ENCODE measurements at regions not wholly inside any gene's neighbourhood (a gene's known extent, or its start where the extent isn't known, plus 50 kb on each side); places are given as distances from the start of the nearest gene placed in this dataset.

DNA sequence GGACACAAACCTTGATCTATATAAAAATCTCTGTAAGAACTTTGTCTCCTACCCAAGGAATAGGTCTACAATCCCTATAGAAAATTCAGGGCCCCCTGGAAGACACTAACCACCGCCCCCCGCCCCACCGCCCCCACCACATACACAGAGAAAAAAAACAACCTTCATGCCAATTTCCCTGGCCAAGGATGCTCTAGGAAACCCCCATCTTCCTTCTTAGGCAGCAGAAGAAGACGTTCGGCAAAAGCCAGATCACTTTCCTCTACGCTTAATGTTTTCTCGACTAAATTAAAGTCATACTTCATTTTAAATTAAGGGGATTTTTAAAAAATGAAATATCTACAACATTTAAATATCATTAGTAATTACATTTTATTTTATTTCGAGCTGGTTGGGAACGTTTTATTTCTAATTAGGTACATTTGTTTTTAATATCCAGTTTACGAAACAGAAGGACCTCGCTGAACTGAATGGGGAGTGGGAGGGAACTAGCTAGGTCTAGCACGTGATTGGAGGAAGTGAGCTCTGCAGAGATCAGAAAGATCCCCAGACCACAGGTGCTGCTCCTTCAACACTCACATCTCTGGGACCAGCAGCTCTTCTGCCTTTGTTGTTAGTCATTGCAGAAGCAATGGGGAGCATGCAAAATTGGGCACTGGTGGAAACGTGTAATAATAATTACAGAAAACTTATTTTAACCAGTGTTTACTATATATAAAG, 472.3 kb downstream of the MN1 start:
- DNase-seq, result no peak

- no peak for DNase-seq
Measured at GRCh38 chr22:27329966-27330645, 471.4 kb downstream of the MN1 start.

DNA sequence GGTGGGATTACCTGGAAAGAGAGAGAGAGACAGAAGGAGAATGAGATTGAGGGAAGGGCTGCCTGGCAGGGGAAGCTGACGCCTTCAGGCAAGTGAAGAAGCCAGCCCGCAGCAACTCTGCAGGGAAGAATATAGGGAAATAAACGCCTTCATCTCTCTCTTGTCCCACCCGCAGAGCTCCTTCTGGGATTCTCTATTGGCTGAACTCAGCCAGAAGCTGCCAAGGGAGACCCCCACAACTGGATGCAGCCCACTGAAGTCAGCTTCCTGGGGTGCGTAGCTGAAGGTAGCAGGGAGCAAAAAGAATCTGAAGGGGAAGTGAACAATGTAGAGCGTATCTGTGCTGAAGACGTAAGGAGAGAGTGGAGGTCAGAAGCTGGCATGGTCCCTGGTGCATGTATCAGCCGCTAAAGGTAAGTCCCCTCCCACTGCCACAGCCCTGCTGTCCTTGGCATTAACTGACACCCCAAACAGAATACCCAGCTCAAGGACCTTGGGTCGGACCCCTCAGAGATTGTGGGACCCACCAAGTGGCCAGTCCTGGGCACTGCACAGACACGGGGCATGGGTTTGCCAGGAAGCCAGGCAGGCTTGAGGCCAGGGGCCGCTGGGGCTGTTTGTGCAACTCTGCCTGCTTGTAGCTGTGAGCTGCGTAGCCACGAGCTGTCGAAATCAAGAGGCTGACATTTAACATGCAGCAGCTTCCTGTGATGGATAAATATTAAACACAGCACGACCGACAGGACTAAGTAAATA, 469.9 kb downstream of the MN1 start:
- no peak for DNase-seq

DNA sequence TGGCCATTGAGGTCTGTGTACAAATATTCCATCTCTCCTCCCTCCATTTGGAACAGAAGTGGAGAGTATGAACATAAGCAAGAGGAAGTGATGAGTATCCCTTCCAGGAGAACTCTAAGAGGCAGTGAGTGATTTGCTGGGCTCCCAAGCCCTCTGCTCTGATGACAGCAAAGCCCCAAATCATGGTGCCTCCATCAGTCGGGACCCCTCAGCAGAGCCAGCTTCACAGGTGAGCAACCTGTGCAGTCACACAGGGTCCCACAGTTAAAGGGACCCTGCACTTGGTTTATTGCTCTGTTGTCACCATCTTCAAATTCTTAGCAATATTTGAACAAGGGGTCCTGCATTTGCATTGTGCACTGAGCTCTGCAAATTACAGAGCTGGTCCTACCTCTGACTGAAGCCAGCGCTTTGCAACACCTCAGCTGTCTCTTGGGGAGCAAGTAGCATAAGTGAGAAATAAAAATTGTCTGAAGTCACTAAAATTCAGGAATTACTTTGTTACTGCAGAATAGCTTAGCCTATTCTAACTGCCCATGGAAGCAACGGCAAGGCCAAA, 466.4 kb downstream of the MN1 start:
- no peak for DNase-seq

DNA sequence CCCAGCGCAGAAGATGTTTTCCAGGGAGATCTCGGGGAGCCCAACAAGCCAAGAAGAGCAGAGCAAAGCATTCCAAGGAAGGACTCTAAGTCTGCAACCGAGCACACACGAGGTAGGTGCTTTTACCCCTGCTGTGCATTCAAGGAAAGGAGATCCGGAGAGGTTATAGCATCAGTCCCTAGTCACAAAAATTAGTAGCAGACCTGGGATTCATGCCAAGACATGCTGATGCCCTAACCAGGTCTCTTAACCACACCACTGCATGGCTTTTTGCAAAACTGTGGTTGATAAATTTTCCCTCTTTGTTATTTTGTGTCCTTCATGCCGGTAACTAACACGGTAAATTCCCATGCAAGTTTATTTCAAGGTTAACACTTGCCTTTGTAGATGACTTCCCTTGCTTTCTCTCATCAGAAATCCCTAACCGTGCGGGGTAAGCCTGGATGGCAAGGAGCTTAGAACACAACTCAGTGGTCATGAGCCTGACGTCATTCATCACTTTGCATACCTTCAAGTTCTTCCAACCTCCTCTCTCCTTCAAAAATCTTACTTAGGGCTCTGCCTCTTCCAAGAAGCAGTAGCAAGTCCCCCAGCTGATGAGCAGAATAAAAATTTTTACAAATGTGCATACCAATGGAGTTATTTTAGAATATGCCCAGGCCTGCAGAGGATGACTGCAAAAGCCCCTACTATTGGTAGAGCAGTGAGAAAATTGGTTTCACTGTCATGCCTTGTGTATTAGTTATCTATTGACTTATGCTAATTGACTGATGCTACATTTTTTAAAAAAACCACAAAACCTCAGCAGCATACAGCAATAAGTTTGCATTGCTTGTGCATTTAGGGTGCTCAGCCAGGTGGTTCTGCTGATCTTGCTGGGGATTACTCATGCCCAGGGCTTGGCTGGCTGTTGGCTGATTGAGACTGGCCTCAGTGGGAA, 465.1 kb downstream of the MN1 start:
- no peak for DNase-seq

DNA sequence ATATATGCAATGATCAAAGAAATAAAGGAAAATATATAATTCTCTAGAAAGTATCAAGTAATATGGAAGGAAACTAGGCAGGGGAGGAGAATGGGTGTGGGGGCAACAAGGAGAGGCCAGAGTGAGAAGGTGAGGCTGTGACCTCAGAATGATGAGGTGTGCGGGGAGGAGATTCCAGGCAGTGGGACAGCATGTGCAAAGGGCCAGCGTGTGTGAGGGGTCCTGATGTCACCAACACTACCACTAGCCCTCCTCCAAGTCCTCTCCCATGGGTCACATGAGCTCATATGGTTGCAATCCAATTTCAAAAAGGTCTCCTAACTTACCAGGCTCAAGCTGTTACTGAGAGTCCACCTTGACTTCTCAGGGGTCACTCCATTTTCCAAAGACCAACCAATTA, 463.9 kb downstream of the MN1 start:
- DNase-seq, result no peak

DNA sequence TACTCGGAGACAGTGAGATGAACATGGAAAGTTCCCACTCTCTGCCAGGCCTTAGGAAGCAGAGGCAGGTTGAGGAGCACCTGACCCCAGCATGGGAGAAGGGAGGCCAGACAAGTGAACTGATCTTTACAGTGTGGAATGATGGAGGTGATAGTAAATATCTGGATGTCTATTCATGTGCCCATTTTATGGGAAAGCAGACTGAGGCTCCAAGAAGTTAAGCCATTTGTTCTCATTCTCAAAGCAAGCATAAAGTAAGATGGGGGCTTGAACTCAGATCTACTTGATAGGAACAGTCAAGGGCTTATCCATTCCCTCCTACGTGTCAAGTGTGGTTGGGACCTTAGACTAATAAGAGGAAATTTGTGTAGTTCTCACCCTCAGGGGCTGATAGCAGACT, 461.5 kb downstream of the MN1 start:
- no peak for DNase-seq

DNA sequence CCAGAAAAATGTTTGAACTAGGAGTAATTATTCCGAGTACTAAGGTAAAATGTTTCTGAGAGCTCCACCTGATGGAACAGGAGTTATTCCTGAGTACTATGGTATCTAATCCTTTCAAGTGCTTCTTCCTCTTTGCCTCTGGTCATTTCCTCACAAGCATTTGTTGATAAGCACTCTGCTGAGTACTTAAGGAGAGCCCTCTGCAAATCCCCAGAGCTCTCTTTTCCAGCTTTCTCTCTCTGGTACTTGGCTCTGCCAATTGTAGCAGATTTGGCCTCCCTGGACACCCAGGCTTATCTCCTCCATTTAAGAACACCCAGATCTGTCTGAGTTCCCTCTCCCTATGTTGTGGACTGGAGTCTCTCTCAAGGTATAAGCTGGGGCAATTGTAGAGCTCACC, 457.0 kb downstream of the MN1 start:
- no peak for DNase-seq

GRCh38 chr22:27345691-27346090, 455.9 kb downstream of the MN1 start:
- DNase-seq, result no peak

- DNase-seq, result no peak
Measured at GRCh38 chr22:27347951-27348350, 453.6 kb downstream of the MN1 start.

DNA sequence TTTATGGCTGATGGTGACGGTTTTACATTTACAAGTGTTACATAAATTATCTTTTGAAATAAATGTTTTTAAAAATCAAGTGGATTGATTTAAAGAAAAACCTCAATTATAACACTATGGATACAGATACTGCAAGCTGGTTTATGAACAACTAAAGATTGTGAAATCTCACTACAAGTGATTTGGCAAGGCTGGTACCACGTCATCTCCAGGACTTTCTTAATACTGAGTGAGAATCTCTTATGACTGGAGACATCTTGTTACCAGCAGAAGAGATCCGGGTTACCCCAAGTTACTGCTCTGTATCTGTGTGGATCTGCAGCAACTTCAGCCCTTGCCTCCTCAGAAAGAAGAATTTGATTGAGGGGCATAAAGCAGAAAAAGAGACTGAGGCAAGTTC, 452.9 kb downstream of the MN1 start:
- DNase-seq, result no peak

GRCh38 chr22:27349456-27349855, 452.1 kb downstream of the MN1 start:
- DNase-seq, result no peak

- no peak for DNase-seq
Measured at GRCh38 chr22:27350306-27350705, 451.2 kb downstream of the MN1 start.

- no peak for DNase-seq
Measured at GRCh38 chr22:27352426-27352825, 449.1 kb downstream of the MN1 start.

GRCh38 chr22:27358096-27358870, 443.3 kb downstream of the MN1 start:
- no peak for DNase-seq

DNA sequence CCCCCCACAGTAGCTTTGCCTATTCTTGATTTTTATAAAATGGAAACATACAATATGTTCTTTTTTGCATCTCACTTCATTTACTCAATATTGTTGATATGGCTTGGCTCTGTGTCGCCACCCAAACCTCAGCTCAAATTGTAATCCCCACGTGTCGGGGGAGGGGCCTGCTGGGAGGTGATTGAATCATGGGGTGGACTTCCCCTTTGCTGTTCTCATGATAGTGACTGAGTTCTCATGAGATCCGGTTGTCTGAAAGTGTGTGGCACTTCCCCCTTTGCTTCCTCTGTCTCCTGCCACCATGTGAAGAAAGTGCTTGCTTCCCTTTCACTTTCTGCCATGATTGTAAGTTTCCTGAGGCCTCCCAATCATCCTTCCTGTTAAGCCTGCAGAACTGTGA, 431.3 kb downstream of the MN1 start:
- DNase-seq, result no peak

GRCh38 chr22:27370987-27371386, 430.6 kb downstream of the MN1 start:
- DNase-seq, result no peak

GRCh38 chr22:27372364-27372763, 429.2 kb downstream of the MN1 start:
- no peak for DNase-seq

GRCh38 chr22:27372969-27373670, 428.4 kb downstream of the MN1 start:
- no peak for DNase-seq

- no peak for DNase-seq
Measured at GRCh38 chr22:27377501-27378295, 423.9 kb downstream of the MN1 start.

Data from T-helper 1 cell (primary cell).